SU-DHL-6 (cell line): ENCODE measurements at regions not wholly inside any gene's neighbourhood (a gene's known extent, or its start where the extent isn't known, plus 50 kb on each side); places are given as distances from the start of the nearest gene placed in this dataset.

Experiments
- CTCF ChIP-seq: fragments of 200-600 bp; sonication (generic); IDR thresholded peaks from one replicate; pipeline ENCODE4 v1.5.1; 2017; ENCODE audit warnings: antibody characterized with exemption, mild to moderate bottlenecking, low read length, moderate library complexity; ENCODE audit not compliant: insufficient read depth, poor library complexity, severe bottlenecking
- EZH2phosphoT487 ChIP-seq: fragments of 200-600 bp; sonication (generic), shearing (Covaris generic); conservative IDR thresholded peaks from 2 replicates; pipeline ENCODE4 v1.6.1; 2018; ENCODE audit warnings: mild to moderate bottlenecking, antibody characterized with exemption, low read length, moderate library complexity, mixed read lengths

- TF ChIP-seq CTCF (no peak), EZH2phosphoT487 (no peak)
Measured at GRCh38 chr11:81993755-81994154, 739.9 kb downstream of the FAM181B start.
